Thyroid gland (tissue), 4 donors: ENCODE measurements at regions not wholly inside any gene's neighbourhood (a gene's known extent, or its start where the extent isn't known, plus 50 kb on each side); places are given as distances from the start of the nearest gene placed in this dataset.
A peak's percentile ranks its signal among the peaks of the same experiment; 100 is the strongest.
"Not testable (repeated sequence)": the region's sequence is repeated elsewhere in the genome, so short reads cannot be mapped to it uniquely, and the experiment has no call there.

ENCODE experiments used
- DNase-seq, 2 donors: peaks; one replicate each; pipeline ENCODE4 v3.0.0-alpha.2; 2019
- H3K27ac ChIP-seq, 3 donors: fragments of 200-600 bp; sonication (generic); 1 replicate in 2 of 3; 2 replicates in 1 of 3; pipeline ENCODE4 v1.5.1; 2016 to 2019; ENCODE audit warnings: mild to moderate bottlenecking in 1 of 3, moderate library complexity in 1 of 3
- H3K27me3 ChIP-seq: fragments of 200-600 bp; sonication (generic); one replicate; pipeline ENCODE4 v1.5.1; 2019
- H3K36me3 ChIP-seq, 2 donors: fragments of 200-600 bp; sonication (generic); one replicate each; pipeline ENCODE4 v1.5.1; 2016 to 2019
- H3K4me1 ChIP-seq, 2 donors: fragments of 200-600 bp; sonication (generic); one replicate each; pipeline ENCODE4 v1.5.1; 2017 to 2019
- H3K4me3 ChIP-seq, 3 donors: fragments of 200-600 bp; sonication (generic); replicated peaks in 1 of 3; 1 replicate in 2 of 3; 2 replicates in 1 of 3; pipeline ENCODE4 v1.5.1; 2016; ENCODE audit warnings: mild to moderate bottlenecking in 1 of 3
- H3K9me3 ChIP-seq: fragments of 200-600 bp; sonication (generic); one replicate; pipeline ENCODE4 v1.5.1; 2017
- CTCF ChIP-seq, 6 experiments: fragments of 200-600 bp in 3 of 6; fragments of 450-650 bp in 3 of 6; sonication (generic) in 3 of 6; IDR thresholded peaks; one replicate each; pipeline ENCODE4 v1.5.1; 2016 to 2019; ENCODE audit warnings: antibody characterized with exemption in 6 of 6, mild to moderate bottlenecking in 2 of 6, inconsistent platforms in 1 of 6, moderate library complexity in 1 of 6
- POLR2A ChIP-seq, 2 donors: fragments of 450-650 bp; IDR thresholded peaks; one replicate each; pipeline ENCODE4 v1.6.1; 2017; ENCODE audit warnings: antibody characterized with exemption in 2 of 2, mild to moderate bottlenecking in 2 of 2, moderate library complexity in 1 of 2
- WGBS, 2 donors: methylation state at CpG; one replicate each; pipeline ENCODE4 v1.1.5; 2017; 5-methylcytosine and 5-hydroxymethylcytosine counted together
- intact Hi-C: fragments of 100-400 bp; cut with DNase I; formaldehyde crosslinking; loops from one replicate; pipeline ENCODE4 v1.15.1; 2023

DNA sequence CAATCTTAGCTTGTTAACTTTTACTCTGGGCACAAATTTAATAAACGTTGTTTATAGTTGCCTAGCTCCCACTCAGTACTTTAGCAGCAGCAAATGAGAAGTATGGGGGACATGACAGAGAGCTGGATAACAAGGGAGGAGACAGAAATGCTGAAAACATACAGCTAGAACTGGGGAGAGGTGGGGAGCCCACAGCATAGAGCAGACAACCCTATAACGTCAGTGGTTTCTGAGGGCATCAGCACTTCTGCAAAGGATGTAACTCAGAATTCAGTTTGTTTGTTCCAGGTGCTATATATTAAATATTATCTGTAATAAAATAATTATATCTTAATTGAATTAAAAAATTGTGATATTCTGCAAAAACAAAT is 1098.7 kb upstream of the FANCL start:
- no peak for DNase-seq
- Histone ChIP-seq H3K4me1 (no peaks in the 10 kb centered on the region), H3K9me3 (no peaks in the 10 kb centered on the region), H3K27me3 (no peaks in the 10 kb centered on the region), H3K27ac (no peak overlapping the region), H3K4me3 (no peak overlapping the region), H3K36me3 (no peaks in the 10 kb centered on the region)
- TF ChIP-seq CTCF (IDR thresholded peaks at IDR 0.05) (no peak), POLR2A (IDR thresholded peaks at IDR 0.05) (no peak)
- 76 to 82% methylated on average over 2 of the region's 2 CpGs for WGBS, 2 donors
- intact Hi-C loops: no loop called here

DNA sequence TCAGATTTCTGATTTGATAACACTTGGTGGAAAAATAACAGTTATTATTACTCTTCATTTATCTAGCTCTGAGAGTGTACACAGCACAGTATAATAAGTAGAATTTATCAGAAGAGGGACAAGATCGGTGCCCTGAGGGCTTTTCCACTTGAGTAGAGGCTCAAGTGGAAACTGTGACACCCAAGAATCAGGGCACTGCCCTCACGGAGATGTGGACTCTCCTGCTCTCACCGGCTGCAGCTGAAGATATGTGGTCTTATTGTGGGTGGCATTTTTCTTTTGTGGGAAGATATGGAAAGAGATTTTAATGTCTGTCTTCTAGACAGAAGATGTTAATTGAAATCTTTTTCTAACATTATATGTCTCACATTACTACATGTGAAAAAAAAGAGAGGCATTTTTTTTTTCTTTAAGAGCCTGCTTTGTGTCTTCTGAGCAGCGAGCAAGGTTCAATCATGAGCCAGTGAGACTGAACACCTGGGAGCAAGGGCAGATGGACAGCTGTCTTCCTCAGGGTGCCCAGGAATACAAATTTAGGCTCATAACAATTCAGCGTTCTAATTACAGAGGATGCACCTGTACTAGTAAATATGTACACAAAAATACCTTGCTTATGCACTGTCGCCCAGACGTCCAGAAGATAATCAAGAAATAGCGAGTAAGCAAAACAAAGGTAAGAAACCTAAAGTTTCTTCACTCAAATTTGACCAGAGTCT is 1098.2 kb upstream of the FANCL start:
- H3K4me1 ChIP-seq: no peaks in the 10 kb centered on the region
- no peak overlapping the region for H3K27ac ChIP-seq
- no peak overlapping the region for H3K4me3 ChIP-seq
- peak; percentile 39 to 46 for DNase-seq
- no peaks in the 10 kb centered on the region for H3K27me3 ChIP-seq
- no peak for TF ChIP-seq POLR2A (IDR thresholded peaks at IDR 0.05)
- no peak for TF ChIP-seq CTCF (IDR thresholded peaks at IDR 0.05)
- intact Hi-C loops: no loop called here
- H3K36me3 ChIP-seq: no peaks in the 10 kb centered on the region
- WGBS, 2 donors: 56 to 58% methylated on average over 8 of the region's 8 CpGs
- no peaks in the 10 kb centered on the region for H3K9me3 ChIP-seq

- no peaks in the 10 kb centered on the region for H3K36me3 ChIP-seq
- intact Hi-C loops: no loop called here
- 89 to 90% methylated on average over 4 of the region's 4 CpGs for WGBS, 2 donors
- H3K27ac ChIP-seq: no peak overlapping the region
- no peak for TF ChIP-seq POLR2A (IDR thresholded peaks at IDR 0.05)
- no peak for TF ChIP-seq CTCF (IDR thresholded peaks at IDR 0.05)
- no peak for DNase-seq
- H3K27me3 ChIP-seq: no peaks in the 10 kb centered on the region
- no peaks in the 10 kb centered on the region for H3K4me1 ChIP-seq
- no peaks in the 10 kb centered on the region for H3K9me3 ChIP-seq
- no peak overlapping the region for H3K4me3 ChIP-seq
These were observed 1091.9 kb upstream of the FANCL start for GRCh38 chr2:59333007-59333406.

GRCh38 chr2:59326581-59327365 is 1085.6 kb upstream of the FANCL start:
- 80 to 96% methylated on average over 9 to 14 of the region's 14 CpGs for WGBS, 2 donors
- H3K9me3 ChIP-seq, H3K4me3 ChIP-seq, H3K27ac ChIP-seq, intact Hi-C loops, H3K27me3 ChIP-seq, DNase-seq, H3K36me3 ChIP-seq, H3K4me1 ChIP-seq: not testable (repeated sequence)

GRCh38 chr2:59322870-59323269 is 1081.7 kb upstream of the FANCL start:
- Histone ChIP-seq H3K27ac (no peak overlapping the region), H3K4me3 (no peak overlapping the region), H3K36me3 (no peaks in the 10 kb centered on the region), H3K9me3 (no peaks in the 10 kb centered on the region), H3K27me3 (no peaks in the 10 kb centered on the region), H3K4me1 (no peaks in the 10 kb centered on the region)
- TF ChIP-seq CTCF (IDR thresholded peaks at IDR 0.05): no peak
- TF ChIP-seq POLR2A (IDR thresholded peaks at IDR 0.05): no peak
- DNase-seq: no peak
- WGBS, 2 donors: 91% methylated on average over 2 of the region's 2 CpGs
- intact Hi-C loops: no loop called here
